H1 (cell line): ENCODE measurements at regions not wholly inside any gene's neighbourhood (a gene's known extent, or its start where the extent isn't known, plus 50 kb on each side); places are given as distances from the start of the nearest gene placed in this dataset.

Experiments
- CTCF ChIA-PET: fragments of 300-600 bp; sonication (Branson Sonifier 250); formaldehyde crosslinking; loops from one replicate; lab custom pipeline; 2021; ENCODE audit not compliant: partially characterized antibody; lab: Charles Lee
- POLR2A ChIA-PET: fragments of 300-600 bp; sonication (Branson Sonifier 250); formaldehyde crosslinking; loops from one replicate; lab custom pipeline; 2021; ENCODE audit warnings: inconsistent platforms; ENCODE audit not compliant: partially characterized antibody; lab: Charles Lee
- DNase-seq, 2 experiments: peaks; one replicate each; pipeline versions ENCODE4 v3.0.0 to v3.0.0-alpha.2; 2010 to 2022; ENCODE audit warnings: low spot score in 2 of 2, low read depth in 1 of 2, mixed read lengths in 1 of 2
- FAIRE-seq: peaks from 2 replicates; lab custom pipeline; 2011; peaks lifted over from hg19 to GRCh38; lab: Jason Lieb, UNC
- H2AFZ ChIP-seq: 2 replicates; pipeline ENCODE4 v1.8.1; 2012; ENCODE audit warnings: low read length, inconsistent platforms
- H2AK5ac ChIP-seq: 2 replicates; pipeline ENCODE4 v1.6.1; 2013; ENCODE audit warnings: low read depth, low read length
- H2BK120ac ChIP-seq: replicated peaks from 2 replicates; pipeline ENCODE3; 2013; ENCODE audit warnings: low read depth, low read length, inconsistent platforms
- H2BK12ac ChIP-seq: 2 replicates; pipeline ENCODE4 v1.6.1; 2013; ENCODE audit warnings: low read depth, low read length
- H2BK15ac ChIP-seq: 2 replicates; pipeline ENCODE4 v1.6.1; 2013; ENCODE audit warnings: low read length
- H2BK20ac ChIP-seq: 2 replicates; pipeline ENCODE4 v1.6.1; 2013; ENCODE audit warnings: low read length
- H2BK5ac ChIP-seq: 2 replicates; pipeline ENCODE4 v1.6.1; 2013; ENCODE audit warnings: low read depth, low read length
- H3K14ac ChIP-seq: 2 replicates; pipeline ENCODE4 v1.6.1; 2013; ENCODE audit warnings: inconsistent platforms; ENCODE audit not compliant: insufficient read length
- H3K18ac ChIP-seq: 2 replicates; pipeline ENCODE4 v1.6.1; 2013; ENCODE audit warnings: low read length; ENCODE audit errors: extremely low read depth
- H3K23ac ChIP-seq: 2 replicates; pipeline ENCODE4 v1.6.1; 2013; ENCODE audit warnings: inconsistent platforms; ENCODE audit not compliant: insufficient read length
- H3K23me2 ChIP-seq: 2 replicates; pipeline ENCODE4 v1.6.1; 2013; ENCODE audit warnings: low read depth, low read length
- H3K27ac ChIP-seq: 2 replicates; pipeline ENCODE4 v1.6.1; 2011; ENCODE audit warnings: low read depth, low read length, inconsistent platforms
- H3K27me3 ChIP-seq, 4 experiments: replicated peaks in 1 of 4; 1 replicate in 1 of 4; 2 replicates in 3 of 4; pipeline versions ENCODE4 v1.6.1 to v1.8.1; 2011 to 2013; ENCODE audit warnings: low read length in 3 of 4, mild to moderate bottlenecking in 3 of 4, inconsistent platforms in 2 of 4, mixed read lengths in 2 of 4, moderate library complexity in 1 of 4; ENCODE audit not compliant: control insufficient read depth in 3 of 4, insufficient read depth in 3 of 4; ENCODE audit errors: extremely low read depth in 1 of 4
- H3K36me3 ChIP-seq, 4 experiments: 2 replicates each; pipeline versions ENCODE4 v1.6.1 to v1.8.1; 2011 to 2013; ENCODE audit warnings: mild to moderate bottlenecking in 4 of 4, low read length in 3 of 4, moderate library complexity in 2 of 4, control low read depth in 1 of 4, inconsistent platforms in 1 of 4; ENCODE audit not compliant: insufficient read depth in 4 of 4, control insufficient read depth in 2 of 4
- H3K4ac ChIP-seq: replicated peaks from 2 replicates; pipeline ENCODE3; 2013; ENCODE audit warnings: low read length, low read depth, mixed read lengths, inconsistent platforms; ENCODE audit not compliant: insufficient read length
- H3K4me1 ChIP-seq, 4 experiments: replicated peaks in 1 of 4; 1 replicate in 1 of 4; 2 replicates in 3 of 4; pipeline versions ENCODE4 v1.6.1 to v1.8.1; 2011 to 2013; ENCODE audit warnings: low read length in 3 of 4, inconsistent platforms in 2 of 4, mixed read lengths in 1 of 4; ENCODE audit not compliant: insufficient read depth in 4 of 4, control insufficient read depth in 3 of 4
- H3K4me2 ChIP-seq, 2 experiments: 2 replicates each; pipeline versions ENCODE4 v1.6.1 to v1.8.1; 2011 to 2013; ENCODE audit warnings: low read depth in 2 of 2, low read length in 2 of 2, control low read depth in 1 of 2, inconsistent platforms in 1 of 2, mild to moderate bottlenecking in 1 of 2; ENCODE audit not compliant: insufficient read depth in 1 of 2
- H3K4me3 ChIP-seq, 4 experiments: fragments of 200-600, 300-600 bp in 1 of 4; sonication (generic), shearing (Covaris generic), sonication (Bioruptor Twin) in 1 of 4; 2 replicates each; pipeline versions ENCODE4 v1.5.1 to v1.8.1; 2011 to 2016; ENCODE audit warnings: low read length in 4 of 4, low read depth in 3 of 4, control low read depth in 2 of 4, inconsistent platforms in 2 of 4, mild to moderate bottlenecking in 2 of 4, mixed read lengths in 1 of 4, moderate library complexity in 1 of 4; ENCODE audit not compliant: insufficient read depth in 2 of 4; ENCODE audit errors: extremely low read depth in 1 of 4
- H3K56ac ChIP-seq: replicated peaks from 2 replicates; pipeline ENCODE3; 2013; ENCODE audit warnings: low read depth, mild to moderate bottlenecking, mixed read lengths, low read length, inconsistent platforms; ENCODE audit not compliant: insufficient read length
- H3K79me1 ChIP-seq: 2 replicates; pipeline ENCODE4 v1.6.1; 2013; ENCODE audit warnings: low read depth, low read length, control low read depth
- H3K79me2 ChIP-seq, 2 experiments: 2 replicates each; pipeline versions ENCODE4 v1.6.1 to v1.8.1; 2012 to 2013; ENCODE audit warnings: low read length in 2 of 2, mild to moderate bottlenecking in 2 of 2, inconsistent platforms in 1 of 2; ENCODE audit not compliant: insufficient read depth in 2 of 2, control insufficient read depth in 1 of 2
- H3K9ac ChIP-seq, 4 experiments: replicated peaks in 1 of 4; 1 replicate in 1 of 4; 2 replicates in 3 of 4; pipeline versions ENCODE4 v1.6.1 to v1.8.1; 2011 to 2013; ENCODE audit warnings: low read depth in 3 of 4, low read length in 3 of 4, control low read depth in 2 of 4, mild to moderate bottlenecking in 2 of 4, moderate library complexity in 2 of 4, inconsistent platforms in 1 of 4; ENCODE audit errors: extremely low read depth in 1 of 4
- H3K9me3 ChIP-seq, 2 experiments: 2 replicates each; pipeline versions ENCODE4 v1.6.1 to v1.8.1; 2012 to 2013; ENCODE audit warnings: mild to moderate bottlenecking in 2 of 2, moderate library complexity in 2 of 2, control low read depth in 1 of 2, inconsistent platforms in 1 of 2, low read depth in 1 of 2, low read length in 1 of 2, mixed read lengths in 1 of 2; ENCODE audit not compliant: insufficient read depth in 2 of 2
- H4K20me1 ChIP-seq, 2 experiments: replicated peaks in 1 of 2; 2 replicates each; pipeline versions ENCODE3 to v1.8.1; 2011 to 2013; ENCODE audit warnings: inconsistent platforms in 2 of 2, low read length in 2 of 2, mild to moderate bottlenecking in 1 of 2; ENCODE audit not compliant: insufficient read depth in 2 of 2, control insufficient read depth in 1 of 2
- H4K5ac ChIP-seq: 2 replicates; pipeline ENCODE4 v1.6.1; 2013; ENCODE audit warnings: low read length, low read depth, mixed read lengths, inconsistent platforms; ENCODE audit not compliant: insufficient read length
- H4K8ac ChIP-seq: 2 replicates; pipeline ENCODE4 v1.8.0; 2013; ENCODE audit warnings: mild to moderate bottlenecking, moderate library complexity, low read length, inconsistent platforms; ENCODE audit not compliant: insufficient read depth; ENCODE audit errors: extremely low read depth
- H4K91ac ChIP-seq: replicated peaks from 2 replicates; pipeline ENCODE3; 2013; ENCODE audit warnings: low read length, mixed read lengths, inconsistent platforms; ENCODE audit not compliant: insufficient read length
- CREB1 ChIP-seq: IDR thresholded peaks from 2 replicates; pipeline ENCODE4 v1.6.1; 2012; ENCODE audit warnings: inconsistent platforms
- KDM5A ChIP-seq: fragments of 200-600 bp; IDR thresholded peaks from 2 replicates; pipeline ENCODE4 v1.7.1; 2012; ENCODE audit warnings: mild to moderate bottlenecking, low read length, inconsistent platforms, mixed read lengths

GRCh38 chr1:67963263-67963662, 87.2 kb downstream of the DIRAS3 start:
- Histone ChIP-seq H3K14ac (no peak overlapping the region), H2BK15ac (no peak overlapping the region), H3K79me2 (no peaks in the 10 kb centered on the region), H2BK12ac (no peak overlapping the region), H3K23ac (no peak overlapping the region), H4K91ac (no peak overlapping the region), H4K5ac (no peak overlapping the region), H2BK5ac (no peak overlapping the region), H3K23me2 (no peaks in the 10 kb centered on the region), H2AFZ (no peak overlapping the region; the same call in 1 of the 2 replicates), H3K9ac (no peak overlapping the region), H3K18ac (no peak overlapping the region), H3K4ac (no peak overlapping the region), H3K4me2 (no peak overlapping the region), H3K9me3 (no peaks in the 10 kb centered on the region), H2BK20ac (no peak overlapping the region), H3K27me3 (no peaks in the 10 kb centered on the region), H3K4me1 (no peaks in the 10 kb centered on the region), H2AK5ac (no peak overlapping the region), H3K27ac (no peak overlapping the region), H2BK120ac (no peak overlapping the region), H3K56ac (no peak overlapping the region), H3K36me3 (no peaks in the 10 kb centered on the region), H3K4me3 (no peak overlapping the region), H4K8ac (no peak overlapping the region), H3K79me1 (no peaks in the 10 kb centered on the region), H4K20me1 (no peaks in the 10 kb centered on the region)
- ChIA-PET CTCF (interaction anchor here (0.8 kb wide), 1 partner anchor 112 kb away, joined by 3 read pairs; no protein-coding TSS in a partner anchor), POLR2A (no interaction called here)
- DNase-seq = no peak
- no peak for FAIRE-seq
- no peak for TF ChIP-seq KDM5A
- no peak for TF ChIP-seq CREB1
